Uterus (tissue), 3 donors: ENCODE measurements at regions not wholly inside any gene's neighbourhood (a gene's known extent, or its start where the extent isn't known, plus 50 kb on each side); places are given as distances from the start of the nearest gene placed in this dataset.

Experiments
- DNase-seq, 2 donors: peaks; one replicate each; pipeline ENCODE4 v3.0.0-alpha.2; 2019 to 2020
- H3K27ac ChIP-seq, 2 donors: fragments of 200-600 bp; sonication (generic); 1 replicate in 1 of 2; 2 replicates in 1 of 2; pipeline ENCODE4 v1.5.1; 2016 to 2018
- H3K27me3 ChIP-seq, 2 donors: fragments of 200-600 bp; sonication (generic); one replicate each; pipeline ENCODE4 v1.5.1; 2018 to 2019; ENCODE audit warnings: control low read depth in 1 of 2
- H3K36me3 ChIP-seq, 2 donors: fragments of 200-600 bp; sonication (generic); one replicate each; pipeline ENCODE4 v1.5.1; 2019; ENCODE audit warnings: control low read depth in 1 of 2
- H3K4me1 ChIP-seq, 2 donors: fragments of 200-600 bp; sonication (generic); one replicate each; pipeline ENCODE4 v1.5.1; 2018 to 2019; ENCODE audit warnings: control low read depth in 1 of 2
- H3K4me3 ChIP-seq, 2 donors: fragments of 200-600 bp; sonication (generic); 1 replicate in 1 of 2; 2 replicates in 1 of 2; pipeline ENCODE4 v1.5.1; 2018 to 2019; ENCODE audit warnings: mild to moderate bottlenecking in 1 of 2
- H3K9me3 ChIP-seq, 2 donors: fragments of 200-600 bp; sonication (generic); one replicate each; pipeline ENCODE4 v1.5.1; 2019; ENCODE audit warnings: control low read depth in 1 of 2
- POLR2A ChIP-seq, 2 donors: fragments of 450-650 bp; IDR thresholded peaks; one replicate each; pipeline ENCODE4 v1.6.1; 2016; ENCODE audit warnings: antibody characterized with exemption in 2 of 2, mild to moderate bottlenecking in 1 of 2, moderate library complexity in 1 of 2
- intact Hi-C: fragments of 100-400 bp; cut with DNase I; formaldehyde crosslinking; loops from one replicate; pipeline ENCODE4 v1.15.1; 2023; ENCODE audit warnings: low total_unique reads
- TF ChIP-seq, protein P1 (sequence below), 4 experiments: fragments of 200-600 bp in 2 of 4; fragments of 450-650 bp in 2 of 4; sonication (generic) in 2 of 4; IDR thresholded peaks; one replicate each; pipeline ENCODE4 v1.5.1; 2016 to 2019; ENCODE audit warnings: antibody characterized with exemption in 4 of 4, mild to moderate bottlenecking in 2 of 4, moderate library complexity in 1 of 4
- donor health status: DM: yes; HTN: yes; CAD: no.

DNA sequence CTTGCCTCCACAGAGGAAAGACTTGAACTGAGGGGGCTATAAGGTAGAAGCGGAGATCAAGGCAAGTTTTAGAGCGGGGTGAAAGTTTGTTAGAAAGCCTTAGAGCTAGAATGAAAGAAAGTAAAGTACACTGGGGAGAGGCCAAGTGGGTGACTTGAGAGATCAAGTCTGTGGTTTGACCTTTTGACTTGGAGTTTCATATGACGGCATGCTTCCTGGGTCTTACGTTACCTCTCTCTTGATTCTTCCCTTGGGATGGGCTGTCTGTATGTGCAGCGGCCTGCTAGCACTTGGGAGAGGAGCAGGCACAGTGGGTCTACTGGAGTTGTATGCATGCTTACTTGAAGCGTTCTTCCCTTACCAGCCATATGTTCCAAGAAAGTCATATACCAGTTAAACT lies 1768.5 kb downstream of the PCDH9 start:
- H3K4me3 ChIP-seq: no peak overlapping the region
- TF ChIP-seq POLR2A (IDR thresholded peaks at IDR 0.05): no peak
- TF ChIP-seq, protein P1, sequence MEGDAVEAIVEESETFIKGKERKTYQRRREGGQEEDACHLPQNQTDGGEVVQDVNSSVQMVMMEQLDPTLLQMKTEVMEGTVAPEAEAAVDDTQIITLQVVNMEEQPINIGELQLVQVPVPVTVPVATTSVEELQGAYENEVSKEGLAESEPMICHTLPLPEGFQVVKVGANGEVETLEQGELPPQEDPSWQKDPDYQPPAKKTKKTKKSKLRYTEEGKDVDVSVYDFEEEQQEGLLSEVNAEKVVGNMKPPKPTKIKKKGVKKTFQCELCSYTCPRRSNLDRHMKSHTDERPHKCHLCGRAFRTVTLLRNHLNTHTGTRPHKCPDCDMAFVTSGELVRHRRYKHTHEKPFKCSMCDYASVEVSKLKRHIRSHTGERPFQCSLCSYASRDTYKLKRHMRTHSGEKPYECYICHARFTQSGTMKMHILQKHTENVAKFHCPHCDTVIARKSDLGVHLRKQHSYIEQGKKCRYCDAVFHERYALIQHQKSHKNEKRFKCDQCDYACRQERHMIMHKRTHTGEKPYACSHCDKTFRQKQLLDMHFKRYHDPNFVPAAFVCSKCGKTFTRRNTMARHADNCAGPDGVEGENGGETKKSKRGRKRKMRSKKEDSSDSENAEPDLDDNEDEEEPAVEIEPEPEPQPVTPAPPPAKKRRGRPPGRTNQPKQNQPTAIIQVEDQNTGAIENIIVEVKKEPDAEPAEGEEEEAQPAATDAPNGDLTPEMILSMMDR (IDR thresholded peaks at IDR 0.05): no peak
- no peaks in the 10 kb centered on the region for H3K4me1 ChIP-seq
- no peak for DNase-seq
- no peaks in the 10 kb centered on the region for H3K36me3 ChIP-seq
- intact Hi-C loops: no loop called here
- no peak overlapping the region for H3K27ac ChIP-seq
- no peaks in the 10 kb centered on the region for H3K9me3 ChIP-seq
- no peaks in the 10 kb centered on the region for H3K27me3 ChIP-seq

DNA sequence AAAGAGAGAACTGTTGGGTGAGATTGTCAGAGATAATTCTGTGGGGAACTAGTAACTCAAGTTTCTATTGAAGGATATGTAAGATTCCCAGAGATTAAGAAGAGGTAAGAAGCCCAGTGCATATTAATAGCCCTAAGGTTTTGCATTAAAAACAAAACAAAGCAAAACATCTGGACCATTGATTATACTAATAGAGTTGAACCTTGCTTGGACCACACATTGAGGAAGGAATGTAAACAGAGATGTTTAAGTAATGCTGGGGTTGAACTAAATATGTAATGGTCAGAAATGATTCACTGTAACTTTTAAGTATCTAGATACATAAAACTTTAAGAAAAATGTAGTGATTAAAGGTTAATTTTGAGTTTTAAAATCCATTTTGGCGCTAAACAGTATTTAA lies 1770.0 kb downstream of the PCDH9 start:
- no peak overlapping the region for H3K4me3 ChIP-seq
- no peak for DNase-seq
- H3K27ac ChIP-seq: no peak overlapping the region
- no peaks in the 10 kb centered on the region for H3K27me3 ChIP-seq
- intact Hi-C loops: no loop called here
- H3K9me3 ChIP-seq: no peaks in the 10 kb centered on the region
- H3K4me1 ChIP-seq: no peaks in the 10 kb centered on the region
- no peaks in the 10 kb centered on the region for H3K36me3 ChIP-seq
- no peak for TF ChIP-seq POLR2A (IDR thresholded peaks at IDR 0.05)
- TF ChIP-seq, protein P1 (IDR thresholded peaks at IDR 0.05): no peak

DNA sequence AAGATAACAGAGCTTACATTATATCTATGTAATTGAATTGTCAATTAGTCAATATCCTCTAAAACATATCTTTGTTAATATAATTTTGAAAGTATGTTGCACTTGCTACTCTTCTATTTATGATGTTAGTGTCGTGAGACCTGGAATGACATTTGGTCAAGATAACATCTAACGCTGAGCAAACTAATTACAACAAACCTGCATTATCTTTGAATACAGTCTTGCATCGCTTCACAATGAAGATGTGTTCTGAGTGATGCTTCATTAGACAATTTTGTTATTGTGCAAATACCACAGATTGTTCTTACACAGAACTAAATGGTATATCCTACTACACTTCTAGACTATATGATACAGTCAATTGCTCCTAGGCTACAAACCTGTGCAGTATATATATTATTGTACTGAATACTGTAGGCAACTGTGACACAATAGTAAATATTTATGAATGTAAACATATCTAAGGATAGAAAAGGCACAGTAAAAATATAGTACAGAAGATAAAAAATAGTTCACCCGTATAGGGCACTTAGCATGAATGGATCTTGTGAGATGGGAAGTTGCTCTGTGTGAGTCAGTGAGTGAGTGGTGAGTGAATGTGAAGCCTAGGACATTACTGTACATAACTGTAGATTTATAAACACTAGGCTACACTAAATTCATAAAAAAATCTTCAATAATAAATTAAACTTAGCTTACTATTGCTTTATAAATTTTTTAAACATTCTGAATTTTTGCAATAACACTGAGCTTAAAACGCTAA lies 1773.8 kb downstream of the PCDH9 start:
- Histone ChIP-seq H3K4me1 (no peaks in the 10 kb centered on the region), H3K36me3 (no peaks in the 10 kb centered on the region), H3K27ac (no peak overlapping the region), H3K4me3 (no peak overlapping the region), H3K27me3 (no peaks in the 10 kb centered on the region), H3K9me3 (no peaks in the 10 kb centered on the region)
- intact Hi-C loops: no loop called here
- TF ChIP-seq, protein P1 (IDR thresholded peaks at IDR 0.05): no peak
- TF ChIP-seq POLR2A (IDR thresholded peaks at IDR 0.05): no peak
- DNase-seq: no peak

DNA sequence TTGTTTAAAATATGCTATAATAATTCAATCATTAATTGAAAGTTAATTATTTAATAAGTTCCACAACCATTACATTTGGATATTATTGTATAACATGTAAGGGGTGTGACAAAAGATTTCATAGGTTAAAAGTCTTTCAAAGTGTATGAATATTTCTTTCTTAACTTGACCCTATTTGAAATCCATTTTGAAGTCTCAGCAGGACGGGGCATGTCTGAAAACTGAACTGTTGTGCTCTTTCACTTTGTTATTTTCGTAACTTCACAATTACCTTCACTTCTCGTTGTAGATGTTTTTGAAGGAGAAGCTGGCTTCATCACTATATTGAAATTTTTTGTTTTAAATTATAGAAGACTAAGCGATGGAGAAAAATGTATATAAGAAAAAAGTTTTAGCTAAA lies 1775.7 kb downstream of the PCDH9 start:
- no peaks in the 10 kb centered on the region for H3K36me3 ChIP-seq
- no peak for DNase-seq
- no peak overlapping the region for H3K4me3 ChIP-seq
- H3K27me3 ChIP-seq: no peaks in the 10 kb centered on the region
- H3K4me1 ChIP-seq: no peaks in the 10 kb centered on the region
- intact Hi-C loops: no loop called here
- TF ChIP-seq POLR2A (IDR thresholded peaks at IDR 0.05): no peak
- TF ChIP-seq, protein P1 (IDR thresholded peaks at IDR 0.05): no peak
- no peaks in the 10 kb centered on the region for H3K9me3 ChIP-seq
- H3K27ac ChIP-seq: no peak overlapping the region

DNA sequence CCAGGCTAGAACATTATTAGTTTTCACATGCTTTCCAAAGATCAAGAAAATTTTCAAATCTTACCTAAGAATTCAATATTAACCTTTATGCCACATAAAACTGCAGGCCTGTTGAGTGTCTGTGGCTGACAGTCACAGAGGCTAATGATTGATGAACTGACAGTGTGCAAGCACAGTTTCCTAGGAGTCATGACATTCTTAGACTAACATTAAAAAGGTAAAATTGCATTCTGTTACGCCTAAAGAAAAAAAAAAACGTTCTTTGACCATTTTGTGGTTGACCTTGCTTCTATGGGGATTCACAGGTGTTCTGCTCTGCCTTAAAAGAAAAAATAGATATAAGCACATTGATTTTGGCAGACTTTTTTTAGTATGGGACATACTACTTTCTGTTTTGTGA lies 1776.2 kb downstream of the PCDH9 start:
- Histone ChIP-seq H3K36me3 (no peaks in the 10 kb centered on the region), H3K27me3 (no peaks in the 10 kb centered on the region), H3K9me3 (no peaks in the 10 kb centered on the region), H3K27ac (no peak overlapping the region), H3K4me3 (no peak overlapping the region), H3K4me1 (no peaks in the 10 kb centered on the region)
- TF ChIP-seq, protein P1 (IDR thresholded peaks at IDR 0.05): no peak
- TF ChIP-seq POLR2A (IDR thresholded peaks at IDR 0.05): no peak
- intact Hi-C loops: no loop called here
- no peak for DNase-seq
